ENCODE measurements at regions not wholly inside any gene's neighbourhood (a gene's known extent, or its start where the extent isn't known, plus 50 kb on each side); places are given as distances from the start of the nearest gene placed in this dataset.

DNA sequence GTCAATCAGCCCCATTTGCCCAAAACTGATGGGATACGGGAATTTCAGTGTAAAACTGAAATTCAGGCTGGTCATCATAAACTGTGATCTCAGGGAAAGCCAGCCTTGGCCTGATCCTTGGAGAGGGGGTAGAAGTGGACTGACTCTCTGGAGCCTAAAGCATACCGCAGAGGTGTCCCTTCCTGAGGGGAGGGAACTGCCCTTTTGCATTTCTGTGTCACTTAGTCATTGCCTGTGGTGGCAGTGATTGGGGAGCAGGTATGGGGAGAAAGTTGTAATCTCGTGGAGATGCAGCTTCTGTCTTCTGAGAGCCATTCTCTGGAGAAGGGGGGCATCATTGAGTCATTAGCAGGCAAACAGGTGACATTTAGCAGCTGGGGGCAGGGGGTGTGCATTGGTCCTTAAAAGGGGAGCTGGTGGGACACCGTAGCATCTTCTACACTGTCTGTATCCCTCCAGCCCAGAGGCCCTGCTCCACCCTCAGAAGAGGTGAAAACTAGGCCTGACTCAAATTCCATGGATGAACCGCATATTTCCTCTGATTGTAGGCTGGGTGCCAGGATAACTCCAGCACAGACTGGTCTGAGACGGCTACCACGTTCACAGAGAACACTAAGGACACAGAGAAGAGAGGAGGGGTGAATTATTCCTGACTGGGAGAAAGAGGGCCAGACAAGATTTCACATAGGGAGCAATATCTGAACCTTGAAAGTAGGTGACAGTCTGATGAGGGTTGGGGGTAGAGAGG, 143.3 kb downstream of the SEC61B start:
- DNase-seq (ENCODE audit: low read depth, low spot score) = no peak

DNA sequence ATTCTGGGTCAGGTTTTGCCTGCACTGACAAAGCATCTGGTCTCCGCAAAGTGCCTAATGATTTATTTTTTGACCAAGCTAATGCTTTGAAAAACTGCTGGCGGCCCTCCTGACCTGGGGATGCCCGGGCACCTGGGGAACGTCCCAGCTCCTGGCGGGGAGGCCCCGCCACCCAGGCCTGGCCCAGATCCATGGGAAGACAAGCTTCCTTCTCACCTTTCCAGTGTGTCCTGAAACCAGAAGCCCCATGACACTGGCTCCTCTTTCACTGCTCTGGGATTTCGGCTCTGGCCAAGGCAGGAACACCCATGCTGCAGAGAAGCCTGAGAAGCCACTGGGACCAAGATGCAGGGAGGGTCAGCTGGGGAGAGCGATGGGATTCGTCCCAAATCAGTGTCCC, 144.1 kb downstream of the SEC61B start:
- DNase-seq (ENCODE audit: low read depth, low spot score) = no peak

DNA sequence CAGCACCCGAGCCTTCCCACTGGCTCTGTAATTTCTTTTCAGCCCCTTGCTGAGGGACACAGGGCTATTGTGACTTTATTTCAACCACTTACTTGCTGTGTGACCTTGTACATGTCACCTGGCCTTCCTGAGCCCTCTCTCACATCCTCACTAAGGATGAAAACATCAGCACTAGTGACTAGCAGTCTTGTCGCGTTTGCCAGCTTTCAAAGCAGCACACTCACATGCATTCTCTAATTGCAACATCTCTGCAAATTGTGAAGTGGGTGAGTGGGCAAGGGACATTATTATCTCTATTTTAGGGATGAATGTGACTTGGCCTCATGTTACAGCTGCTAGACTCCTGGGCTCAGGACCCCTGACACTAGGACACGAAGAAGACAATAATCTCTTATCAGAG, 144.5 kb downstream of the SEC61B start:
- DNase-seq (ENCODE audit: low read depth, low spot score) = no peak

DNA sequence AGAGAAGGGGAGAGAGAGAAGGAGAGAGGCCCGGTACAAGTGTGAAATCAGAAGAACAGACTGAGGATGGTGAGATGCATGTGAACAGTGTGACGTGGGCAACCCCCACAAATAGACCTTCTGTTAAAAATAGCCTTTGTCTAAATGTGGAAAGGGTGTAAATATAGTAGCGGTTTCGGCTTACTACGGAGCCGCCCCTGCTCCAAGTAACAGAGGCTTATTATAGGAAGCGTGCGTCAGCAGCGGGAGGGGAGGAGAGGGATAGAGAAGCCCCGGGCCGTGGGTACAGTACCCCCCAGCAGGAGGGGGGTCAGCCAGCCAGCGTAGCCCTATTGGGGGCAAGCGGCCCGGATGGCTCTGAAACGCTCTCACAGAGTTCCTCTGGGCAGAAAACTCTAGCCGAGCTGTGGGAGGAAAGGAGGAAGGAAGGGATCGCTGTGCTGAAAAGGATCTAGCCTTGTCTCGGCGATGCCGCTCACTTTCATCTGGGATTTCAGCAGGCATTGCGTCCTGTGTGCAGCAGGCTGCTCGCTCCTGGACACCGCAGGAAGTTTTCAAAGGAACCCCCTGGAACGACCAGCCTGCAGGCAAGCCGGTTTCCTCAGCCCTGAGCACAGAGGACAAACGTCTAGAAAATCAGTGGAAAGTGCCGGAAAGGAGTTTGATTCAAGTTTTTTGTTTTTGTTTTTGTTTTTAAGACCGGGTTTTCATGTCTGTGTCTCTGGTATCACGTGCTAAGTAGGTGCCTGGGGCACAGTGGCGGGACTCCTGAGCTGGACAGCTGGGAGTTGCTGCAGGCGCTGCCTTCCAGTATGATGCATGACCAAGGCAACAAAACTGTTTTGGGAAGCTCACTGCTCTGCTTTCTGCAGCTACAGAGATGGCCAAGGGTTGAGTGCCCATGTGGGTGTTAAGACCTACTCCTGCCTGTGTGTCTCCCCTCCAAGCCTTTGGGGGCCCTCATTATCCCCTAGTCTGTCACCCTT, 146.6 kb downstream of the SEC61B start:
- no peak for DNase-seq (ENCODE audit: low read depth, low spot score)

DNA sequence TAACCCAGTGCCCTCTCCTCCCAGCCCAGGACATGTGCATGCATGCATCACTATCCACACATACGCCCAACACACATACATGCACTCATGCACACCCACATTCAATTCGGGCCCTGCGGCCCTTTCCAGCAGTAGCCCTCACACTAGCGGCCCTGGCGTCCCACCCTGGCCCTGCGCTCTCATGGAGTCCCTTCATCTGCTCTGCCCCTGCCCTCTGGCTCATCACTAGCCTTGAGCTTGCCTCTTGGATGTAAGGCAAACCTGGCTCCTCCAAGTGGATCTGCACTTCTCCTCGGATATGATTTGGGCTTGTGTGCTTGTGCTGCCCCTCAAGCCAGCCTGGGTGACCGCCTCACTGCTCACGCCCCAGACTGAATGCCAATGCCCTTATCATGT, 147.2 kb downstream of the SEC61B start:
- no peak for DNase-seq (ENCODE audit: low read depth, low spot score)

DNA sequence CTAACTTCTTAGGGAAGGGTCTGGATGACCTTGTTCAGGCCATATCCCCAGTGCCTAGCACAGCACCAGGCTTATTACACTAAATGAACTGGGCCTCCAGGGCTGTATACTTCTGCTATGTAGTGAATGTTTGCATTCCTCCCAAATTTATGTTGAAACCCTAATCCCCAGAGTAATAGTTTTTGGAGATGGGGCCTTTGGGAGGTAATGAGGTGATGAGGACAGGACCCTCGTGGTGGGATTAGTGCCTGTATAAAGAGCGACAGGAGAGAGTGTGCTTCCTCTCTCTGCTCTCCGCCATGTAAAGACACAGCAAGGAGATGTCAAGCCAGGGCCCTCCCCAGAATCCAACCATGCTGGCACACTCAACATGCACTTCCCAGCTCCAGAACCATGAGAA, 148.3 kb downstream of the SEC61B start:
- DNase-seq (ENCODE audit: low read depth, low spot score) = no peak

DNA sequence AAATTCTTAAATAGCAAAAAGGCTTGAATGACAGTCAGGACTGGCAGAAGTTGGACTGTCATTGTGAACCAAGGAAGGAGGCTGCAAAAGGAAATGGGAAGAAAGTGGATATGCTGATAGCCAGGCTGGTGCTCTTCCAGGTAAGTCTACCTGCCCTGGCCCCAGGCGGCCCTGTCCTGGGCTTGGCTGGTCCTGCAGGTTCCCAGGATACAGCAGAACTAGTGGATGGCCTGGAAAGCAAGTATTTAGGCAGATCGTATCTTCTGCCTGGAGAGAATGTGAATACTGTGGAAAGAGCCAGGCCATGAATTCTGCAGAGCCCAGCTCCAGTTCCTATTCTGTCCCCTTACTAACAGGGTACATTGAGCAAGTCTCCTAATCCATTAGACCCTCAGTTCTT, 149.3 kb downstream of the SEC61B start:
- DNase-seq (ENCODE audit: low read depth, low spot score) = no peak

DNA sequence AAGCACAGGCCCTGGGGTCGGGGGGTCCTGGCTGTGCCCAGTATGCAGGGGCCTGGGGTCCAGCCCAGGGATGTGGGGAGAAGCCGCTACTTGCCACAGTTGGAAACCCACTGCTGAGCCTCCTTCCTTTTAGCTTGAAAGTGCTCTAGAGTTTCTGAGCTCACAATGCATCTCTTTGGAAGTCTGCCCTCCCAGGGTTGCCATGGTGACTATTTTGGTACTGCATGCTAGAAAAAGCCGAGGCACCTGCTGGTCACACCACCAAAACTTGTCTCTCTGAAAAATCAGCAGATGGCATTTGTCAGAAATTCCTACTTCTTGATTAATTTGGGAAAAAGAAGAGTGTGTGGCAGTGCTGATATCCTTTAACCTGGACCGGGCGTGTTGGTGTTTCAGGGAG, 151.8 kb downstream of the SEC61B start:
- DNase-seq (ENCODE audit: low read depth, low spot score) = no peak

DNA sequence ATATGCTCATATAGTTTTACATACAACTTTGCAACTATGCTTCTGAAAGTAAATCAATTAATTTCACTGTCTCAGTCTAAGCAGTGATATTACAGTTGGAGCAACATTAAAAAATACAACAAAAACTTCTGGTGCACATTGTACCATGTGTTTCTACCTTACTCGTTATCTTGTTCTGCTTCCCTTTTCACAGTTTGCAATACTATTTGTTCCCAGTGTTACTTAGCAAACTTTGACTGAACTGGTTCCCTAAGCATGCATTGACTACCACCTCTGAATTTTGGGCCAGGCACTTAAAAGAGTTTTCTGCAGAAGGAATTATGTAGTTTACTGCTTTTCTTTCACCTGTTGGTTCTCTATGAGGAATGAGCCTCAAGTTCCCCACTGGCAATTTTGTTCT, 152.7 kb downstream of the SEC61B start:
- DNase-seq (ENCODE audit: low read depth, low spot score) = no peak

DNA sequence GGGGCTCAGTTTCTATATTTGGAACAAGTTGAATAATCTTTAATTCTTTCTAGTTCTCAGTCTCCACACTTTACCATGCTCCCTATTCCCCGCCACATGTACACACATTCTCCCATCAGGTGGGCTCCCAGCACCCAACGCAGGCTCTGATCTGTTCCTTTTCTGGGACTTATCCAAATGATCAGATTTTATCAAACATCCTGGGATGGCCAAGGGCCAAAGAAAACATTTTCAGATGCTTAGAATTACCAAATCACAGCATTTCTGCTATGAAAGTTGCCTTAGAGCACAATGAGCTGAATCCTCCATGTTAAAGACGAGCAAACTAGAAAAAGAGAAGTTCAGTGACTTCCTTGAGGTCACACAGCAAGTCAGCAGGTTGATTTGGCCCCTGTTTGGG, 153.4 kb downstream of the SEC61B start:
- DNase-seq (ENCODE audit: low read depth, low spot score) = no peak

DNA sequence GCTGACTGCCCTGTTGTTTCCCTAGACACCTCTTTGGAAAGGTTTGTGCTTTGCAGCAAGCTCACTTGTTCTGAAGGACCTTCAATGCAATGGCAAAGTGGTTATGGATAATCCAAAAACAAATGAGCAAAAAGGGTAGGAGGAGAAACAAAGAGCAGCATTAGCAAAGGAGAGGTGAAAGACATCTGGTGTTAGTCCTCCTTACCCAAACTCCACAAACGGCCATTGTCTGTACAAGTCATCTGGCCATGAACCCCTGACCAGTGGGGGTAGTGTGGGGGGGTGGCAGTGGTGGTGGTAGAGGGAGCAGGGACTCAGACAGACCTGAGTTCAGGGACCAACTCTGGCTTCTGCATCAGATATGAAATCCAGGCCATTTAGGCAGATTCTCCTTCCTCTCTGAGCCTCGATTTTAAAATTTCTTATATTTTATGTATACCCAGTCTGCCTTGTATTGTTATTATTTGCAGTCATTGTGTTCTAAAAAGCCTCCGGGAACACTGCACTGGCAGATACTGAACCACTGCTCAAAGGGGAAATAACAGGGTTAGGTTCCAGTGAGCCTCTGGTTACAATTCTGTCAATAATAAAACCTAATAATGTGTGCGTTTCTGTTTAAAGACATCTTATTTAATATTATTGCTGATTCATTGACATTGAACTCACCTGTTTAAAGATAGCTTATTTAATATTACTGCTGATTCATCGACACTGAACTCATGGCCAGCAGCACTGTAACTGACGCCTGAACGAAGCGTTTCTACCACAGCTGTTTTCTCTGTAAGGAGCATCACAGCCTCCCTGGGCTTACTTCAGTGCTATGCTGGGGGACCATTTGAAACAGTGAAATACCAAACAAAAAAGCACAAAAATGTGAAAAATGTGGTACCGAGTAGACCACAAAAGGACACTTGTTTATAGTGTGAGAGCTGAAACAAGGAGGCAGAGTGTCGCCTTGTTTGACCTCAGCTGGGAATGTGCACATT, 156.0 kb downstream of the SEC61B start:
- DNase-seq (ENCODE audit: low read depth, low spot score) = no peak

DNA sequence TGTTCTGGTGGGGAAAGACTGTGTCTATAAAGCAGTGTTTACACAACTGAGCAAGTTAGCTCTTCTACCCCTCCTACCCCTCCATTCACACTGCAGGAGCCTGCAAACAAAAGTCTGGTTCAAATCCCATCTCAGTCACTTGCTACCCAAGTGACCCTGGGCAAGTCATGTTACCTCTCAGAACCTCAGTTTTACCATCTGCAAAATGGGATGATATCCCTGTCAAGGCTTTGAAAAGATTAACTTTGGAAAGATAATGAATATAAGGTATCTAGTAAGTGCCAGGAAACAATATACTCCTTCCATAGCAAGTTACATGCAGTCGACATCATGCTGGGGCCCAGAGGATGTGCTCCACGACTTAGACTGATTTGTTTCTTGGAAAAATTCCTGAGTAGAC, 161.5 kb downstream of the SEC61B start:
- no peak for DNase-seq (ENCODE audit: low read depth, low spot score)

DNA sequence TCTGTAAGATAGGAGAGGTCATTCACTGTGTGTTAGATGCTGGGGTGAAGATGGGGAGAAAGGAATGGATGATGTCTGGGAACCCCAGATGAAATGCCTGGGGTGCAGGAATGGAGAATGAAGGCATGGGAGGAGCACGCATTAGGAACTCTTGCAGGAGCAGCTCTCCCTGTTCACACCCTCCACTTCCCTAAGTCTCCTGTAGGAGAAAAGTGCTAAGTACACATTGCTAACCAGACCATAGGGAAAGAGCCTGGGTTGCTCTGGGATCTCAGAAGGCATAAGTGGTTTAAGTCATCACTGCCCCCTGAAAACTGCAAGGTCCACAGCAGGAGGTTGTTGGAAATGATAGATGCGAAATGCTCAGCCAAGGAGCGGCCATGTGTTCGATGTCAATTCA, 163.1 kb downstream of the SEC61B start:
- DNase-seq (ENCODE audit: low read depth, low spot score) = no peak

DNA sequence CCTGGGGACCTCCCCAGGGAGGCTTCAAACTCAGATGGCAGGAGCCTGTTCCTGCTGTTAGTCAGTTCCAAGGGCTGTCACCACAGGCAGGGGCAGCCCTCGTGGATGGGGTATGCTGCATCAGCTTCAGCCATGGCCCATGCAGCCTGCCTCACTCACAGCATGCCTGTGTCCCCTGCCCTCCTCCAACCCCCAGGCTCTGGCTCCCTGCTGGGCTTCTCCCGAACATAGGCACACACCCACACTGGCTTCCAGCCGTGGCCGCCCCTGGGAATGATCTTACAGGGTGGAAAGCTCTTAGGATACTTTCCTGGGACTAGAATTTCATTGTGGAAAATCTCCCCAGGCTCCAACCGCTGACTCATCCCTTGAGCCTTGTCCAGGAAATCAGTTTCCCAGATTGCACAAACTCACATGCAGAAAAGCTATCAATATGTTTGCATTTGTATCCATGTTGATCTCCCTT, 163.8 kb downstream of the SEC61B start:
- DNase-seq (ENCODE audit: low read depth, low spot score) = no peak

DNA sequence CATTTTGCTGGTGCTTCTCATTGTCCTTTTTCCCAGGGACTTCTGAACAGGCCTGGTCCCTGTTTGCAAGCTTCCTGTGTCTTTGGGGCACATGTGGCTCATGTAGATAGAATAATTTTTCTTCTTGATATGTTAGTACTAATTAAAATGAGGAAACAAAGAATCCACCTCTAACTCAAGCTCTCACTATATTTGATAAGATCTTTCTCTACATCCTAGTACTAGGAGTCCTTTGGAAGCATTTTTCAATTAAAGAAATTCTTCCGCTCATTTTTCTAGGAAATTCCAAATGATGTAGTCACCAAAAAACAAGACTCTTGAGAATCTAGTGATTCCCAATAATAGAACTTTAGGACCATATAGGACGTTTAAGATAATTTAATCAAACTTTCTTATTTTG, 165.3 kb downstream of the SEC61B start:
- no peak for DNase-seq (ENCODE audit: low read depth, low spot score)

DNA sequence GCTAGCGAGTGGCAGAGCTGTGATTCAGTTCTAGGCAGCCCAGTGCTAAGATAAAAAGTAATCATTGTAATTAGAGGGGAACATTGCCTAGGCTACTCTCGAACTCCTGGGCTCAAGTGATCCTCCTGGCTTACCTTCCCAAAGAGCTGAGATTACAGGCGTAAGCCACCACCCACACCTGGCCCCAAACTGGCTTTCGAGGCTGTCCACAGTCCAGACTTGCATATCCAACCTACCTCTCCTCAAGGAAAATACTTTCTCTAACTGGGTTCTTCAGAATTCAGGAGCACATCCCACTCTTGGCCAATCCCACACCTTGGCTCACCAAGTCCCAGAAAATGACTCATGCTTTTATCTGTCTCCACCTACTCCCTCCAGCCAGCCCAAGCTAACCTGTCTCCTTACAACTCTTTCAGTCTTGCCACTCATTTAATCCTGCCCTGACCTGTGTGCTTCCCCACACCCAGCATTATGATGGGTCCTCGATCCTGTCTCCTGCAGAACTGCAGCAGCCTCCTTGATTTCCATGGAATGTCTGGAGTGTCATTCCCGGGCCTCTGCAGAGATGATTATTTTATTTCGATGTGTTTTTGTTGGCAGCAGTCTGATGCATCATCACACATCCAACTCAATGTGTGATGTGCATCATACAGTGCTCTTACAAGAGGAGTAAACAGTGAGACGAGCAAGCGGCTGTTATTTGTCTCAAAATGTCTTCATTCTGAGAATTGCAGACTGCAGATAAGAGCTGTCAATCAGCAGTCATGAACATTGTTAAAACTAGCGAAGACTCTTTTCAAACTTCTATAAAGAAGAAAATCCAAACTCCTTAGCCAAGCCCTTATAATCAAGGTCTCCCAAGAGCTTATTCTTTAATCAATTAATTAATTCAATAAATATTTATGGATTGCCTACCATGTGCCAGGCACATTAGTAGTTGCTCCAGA, 167.3 kb downstream of the SEC61B start:
- DNase-seq (ENCODE audit: low read depth, low spot score) = no peak

DNA sequence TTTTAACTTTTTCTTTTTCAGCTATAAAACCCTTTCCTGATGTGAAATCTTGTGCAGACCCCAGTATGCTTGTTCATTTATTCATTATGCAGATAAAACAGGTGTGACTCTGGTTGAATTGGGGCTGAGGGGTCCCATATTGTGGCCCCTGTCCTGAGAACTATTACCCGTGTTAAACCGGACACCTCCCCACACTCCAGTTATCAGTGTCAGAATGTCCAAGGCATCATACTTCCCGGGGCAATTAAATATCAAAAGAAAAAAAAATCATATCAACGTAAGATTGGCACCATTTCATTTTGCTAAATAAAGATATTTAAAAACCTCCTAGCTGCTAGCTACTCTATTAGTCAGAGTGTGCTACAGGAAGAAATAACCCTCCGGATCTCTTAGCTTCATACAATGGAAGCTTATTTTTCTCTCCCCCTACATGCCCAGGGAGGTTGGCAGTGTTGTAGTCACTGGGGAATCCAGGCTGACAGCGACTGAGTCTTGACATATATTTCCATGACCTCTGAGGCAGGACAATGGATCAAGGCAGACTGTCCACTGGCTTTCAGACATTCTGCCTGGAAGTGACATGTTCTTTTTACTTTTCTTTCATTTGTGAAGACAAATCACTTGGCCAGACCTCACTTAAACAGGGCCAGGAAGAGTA, 170.0 kb downstream of the SEC61B start:
- peak; percentile 20 for DNase-seq (ENCODE audit: low read depth, low spot score)

DNA sequence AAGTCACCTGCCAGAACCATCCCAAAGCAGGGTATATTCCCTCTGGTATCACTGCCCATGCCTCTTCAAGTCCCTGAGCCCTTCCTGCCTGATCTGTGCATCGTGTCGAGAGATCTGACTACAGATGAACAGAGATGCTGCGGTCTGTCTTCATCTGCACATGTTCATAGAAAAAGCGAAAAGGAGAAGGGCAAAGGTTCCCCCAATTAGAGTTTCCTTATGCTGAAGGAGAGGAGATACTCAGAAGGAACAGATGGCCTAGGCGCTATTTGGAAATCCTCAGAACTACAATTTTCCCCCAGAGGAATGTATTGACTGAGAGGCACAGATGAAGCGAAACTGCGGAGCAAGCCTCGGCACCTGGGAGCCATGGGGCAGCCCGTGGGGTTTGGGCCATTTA, 170.9 kb downstream of the SEC61B start:
- DNase-seq (ENCODE audit: low read depth, low spot score) = no peak

DNA sequence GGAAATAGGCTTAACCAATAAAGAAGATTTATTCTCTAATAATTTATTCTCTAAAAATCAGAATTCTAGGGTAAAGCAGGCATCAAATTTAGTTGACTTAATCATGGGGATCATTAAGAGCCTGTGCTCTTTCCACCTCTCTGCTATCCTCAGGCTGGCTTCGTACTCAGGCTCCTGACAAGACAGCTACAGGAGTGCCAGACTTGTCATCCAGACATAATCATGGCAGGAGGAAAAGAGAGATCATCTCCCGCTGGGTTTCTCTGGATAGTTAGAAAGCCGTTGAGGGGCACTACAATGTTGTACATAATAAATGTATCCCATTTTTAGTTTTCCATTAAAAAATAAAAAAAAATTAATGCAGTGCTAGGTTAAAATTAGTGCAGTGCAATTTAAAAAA, 171.9 kb downstream of the SEC61B start:
- no peak for DNase-seq (ENCODE audit: low read depth, low spot score)

DNA sequence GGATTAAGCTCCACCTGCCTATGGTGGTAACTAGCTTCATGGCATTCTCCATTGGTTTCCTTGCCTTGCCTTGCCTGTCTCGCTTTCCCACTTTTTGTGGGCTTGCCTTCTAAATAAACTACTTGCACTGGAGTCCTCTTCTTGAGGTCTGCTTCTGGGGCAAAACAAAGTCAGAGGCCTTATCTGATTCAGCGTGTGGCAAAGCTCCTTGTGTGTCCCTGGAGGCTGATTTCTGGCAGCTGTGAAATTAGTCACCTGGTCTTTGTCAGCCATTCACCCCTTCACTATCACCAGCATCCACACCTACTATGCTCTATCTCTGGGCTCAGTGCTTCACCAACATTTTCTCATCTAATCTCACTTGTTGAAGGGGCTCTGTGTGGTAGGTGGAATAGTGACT, 176.2 kb downstream of the SEC61B start:
- no peak for DNase-seq (ENCODE audit: low read depth, low spot score)
